GM13976 (cell line): ENCODE measurements at regions not wholly inside any gene's neighbourhood (a gene's known extent, or its start where the extent isn't known, plus 50 kb on each side); places are given as distances from the start of the nearest gene placed in this dataset.

ENCODE experiments used
- DNase-seq: peaks from one replicate; pipeline ENCODE4 v3.0.0; 2012; ENCODE audit warnings: low spot score
- CTCF ChIP-seq: IDR thresholded peaks from 2 replicates; pipeline ENCODE4 v1.5.1; 2012; ENCODE audit warnings: borderline replicate concordance, mild to moderate bottlenecking; ENCODE audit not compliant: insufficient read depth; ENCODE audit errors: extremely low read depth, missing control alignments, control extremely low read depth
- in situ Hi-C: fragments of 300-500 bp; cut with MboI; formaldehyde crosslinking; loops from one replicate; pipeline ENCODE4 v1.12.0; 2022; ENCODE audit warnings: low sequenced_read_pairs, mixed read lengths, inconsistent platforms; ENCODE audit not compliant: unreplicated experiment

GRCh38 chr3:130604806-130605205 lies 87.8 kb downstream of the COL6A6 start:
- TF ChIP-seq CTCF, result no peak
- in situ Hi-C loops, result no loop called here
- DNase-seq, result no peak

- in situ Hi-C loops, result no loop called here
- no peak for TF ChIP-seq CTCF
- DNase-seq, result no peak
Measured at GRCh38 chr3:130606336-130606735, 89.4 kb downstream of the COL6A6 start.

GRCh38 chr3:130607553-130608154 lies 90.7 kb downstream of the COL6A6 start:
- DNase-seq, result no peak
- no peak for TF ChIP-seq CTCF
- in situ Hi-C loops, result no loop called here

- no peak for TF ChIP-seq CTCF
- in situ Hi-C loops, result no loop called here
Measured at GRCh38 chr3:130609166-130609979, 92.4 kb downstream of the COL6A6 start.

GRCh38 chr3:130619196-130619595 lies 102.2 kb downstream of the COL6A6 start:
- TF ChIP-seq CTCF, result no peak
- in situ Hi-C loops, result no loop called here

More at GRCh38 chr3:130609166-130609979, 92.4 kb downstream of the COL6A6 start:
- DNase-seq, result no peak

GRCh38 chr3:130621824-130622223 lies 104.8 kb downstream of the COL6A6 start:
- no peak for DNase-seq
- in situ Hi-C loops, result no loop called here
- TF ChIP-seq CTCF, result no peak

More at GRCh38 chr3:130619196-130619595, 102.2 kb downstream of the COL6A6 start:
- DNase-seq, result no peak
